ENCODE measurements at regions not wholly inside any gene's neighbourhood (a gene's known extent, or its start where the extent isn't known, plus 50 kb on each side); places are given as distances from the start of the nearest gene placed in this dataset.

DNA sequence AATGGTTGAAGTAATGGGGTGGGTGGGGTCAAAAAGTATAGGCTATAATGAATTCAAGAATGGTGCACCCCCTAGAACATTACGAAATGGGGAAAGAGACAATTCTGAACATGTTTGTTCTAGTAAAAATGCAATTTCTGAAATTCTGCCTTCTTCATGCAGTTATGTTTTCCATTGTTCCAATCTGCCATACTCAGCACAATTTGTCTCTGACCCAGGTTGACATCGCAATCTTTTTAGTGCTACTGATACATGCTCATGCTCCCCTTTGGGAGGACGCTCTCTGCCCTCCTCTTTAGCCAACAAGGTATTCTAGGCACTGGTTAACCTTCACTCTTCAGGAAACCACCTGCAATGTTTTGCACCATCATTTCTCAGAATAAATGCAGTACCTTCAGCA, 1303.9 kb upstream of the PIK3C3 start:
- TF ChIP-seq, protein P1, sequence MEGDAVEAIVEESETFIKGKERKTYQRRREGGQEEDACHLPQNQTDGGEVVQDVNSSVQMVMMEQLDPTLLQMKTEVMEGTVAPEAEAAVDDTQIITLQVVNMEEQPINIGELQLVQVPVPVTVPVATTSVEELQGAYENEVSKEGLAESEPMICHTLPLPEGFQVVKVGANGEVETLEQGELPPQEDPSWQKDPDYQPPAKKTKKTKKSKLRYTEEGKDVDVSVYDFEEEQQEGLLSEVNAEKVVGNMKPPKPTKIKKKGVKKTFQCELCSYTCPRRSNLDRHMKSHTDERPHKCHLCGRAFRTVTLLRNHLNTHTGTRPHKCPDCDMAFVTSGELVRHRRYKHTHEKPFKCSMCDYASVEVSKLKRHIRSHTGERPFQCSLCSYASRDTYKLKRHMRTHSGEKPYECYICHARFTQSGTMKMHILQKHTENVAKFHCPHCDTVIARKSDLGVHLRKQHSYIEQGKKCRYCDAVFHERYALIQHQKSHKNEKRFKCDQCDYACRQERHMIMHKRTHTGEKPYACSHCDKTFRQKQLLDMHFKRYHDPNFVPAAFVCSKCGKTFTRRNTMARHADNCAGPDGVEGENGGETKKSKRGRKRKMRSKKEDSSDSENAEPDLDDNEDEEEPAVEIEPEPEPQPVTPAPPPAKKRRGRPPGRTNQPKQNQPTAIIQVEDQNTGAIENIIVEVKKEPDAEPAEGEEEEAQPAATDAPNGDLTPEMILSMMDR (IDR thresholded peaks at IDR 0.05; ENCODE audit: extremely low read depth, insufficient read depth, missing control alignments) = no peak
- in situ Hi-C loops (cut with MboI; ENCODE audit: low pct_unique_long_range_greater_than_20kb, low sequenced_read_pairs, unreplicated experiment) = no loop called here
- DNase-seq (ENCODE audit: low spot score) = no peak

DNA sequence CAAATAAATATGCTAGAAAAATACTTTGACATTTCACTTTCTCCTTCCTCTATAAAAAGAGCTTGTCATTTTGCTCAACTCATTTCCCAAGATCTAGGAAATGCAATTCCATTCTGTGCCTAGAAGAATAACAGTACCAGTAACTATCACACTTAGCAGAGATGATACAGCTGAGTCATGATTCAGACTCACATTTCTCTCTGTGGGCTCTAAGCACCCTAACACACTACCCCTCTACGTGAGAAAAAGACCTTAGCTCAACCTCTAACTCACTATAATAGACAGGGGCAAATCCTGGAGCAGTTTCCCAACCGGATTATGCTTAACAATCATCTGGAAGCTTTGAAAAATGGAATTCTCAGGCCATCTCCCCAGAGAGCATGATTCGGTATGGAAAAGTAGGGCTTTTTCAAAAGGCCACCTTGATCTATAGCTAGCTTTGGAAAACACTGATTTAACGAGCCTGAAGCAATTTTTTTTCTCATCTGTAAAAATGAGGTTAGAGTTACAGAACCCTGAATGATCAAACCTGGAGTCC, 1312.3 kb upstream of the PIK3C3 start:
- TF ChIP-seq, protein P1 (IDR thresholded peaks at IDR 0.05; ENCODE audit: extremely low read depth, insufficient read depth, missing control alignments) = no peak
- DNase-seq (ENCODE audit: low spot score) = no peak
- in situ Hi-C loops (cut with MboI; ENCODE audit: low pct_unique_long_range_greater_than_20kb, low sequenced_read_pairs, unreplicated experiment) = no loop called here

DNA sequence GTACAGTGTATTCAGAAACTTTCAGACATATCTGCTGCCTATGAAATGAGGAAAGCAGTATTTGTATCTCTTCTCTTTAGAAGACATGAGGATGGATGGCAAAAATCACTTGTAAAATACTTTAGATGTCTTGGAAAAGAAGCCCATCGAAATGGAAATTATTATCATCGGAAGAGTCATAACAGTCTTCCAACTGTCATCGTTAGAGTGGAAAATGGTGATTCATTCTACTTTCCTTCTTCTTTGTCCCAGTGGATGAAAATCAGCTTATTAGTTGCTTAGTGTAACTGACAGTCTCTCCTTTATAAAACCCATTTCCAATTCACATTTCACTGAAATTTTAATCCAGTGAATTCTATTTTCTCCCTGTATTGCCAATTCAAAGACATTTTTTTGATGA, 1323.7 kb upstream of the PIK3C3 start:
- TF ChIP-seq, protein P1 (IDR thresholded peaks at IDR 0.05; ENCODE audit: extremely low read depth, insufficient read depth, missing control alignments) = no peak
- DNase-seq (ENCODE audit: low spot score) = no peak
- in situ Hi-C loops (cut with MboI; ENCODE audit: low pct_unique_long_range_greater_than_20kb, low sequenced_read_pairs, unreplicated experiment) = no loop called here

DNA sequence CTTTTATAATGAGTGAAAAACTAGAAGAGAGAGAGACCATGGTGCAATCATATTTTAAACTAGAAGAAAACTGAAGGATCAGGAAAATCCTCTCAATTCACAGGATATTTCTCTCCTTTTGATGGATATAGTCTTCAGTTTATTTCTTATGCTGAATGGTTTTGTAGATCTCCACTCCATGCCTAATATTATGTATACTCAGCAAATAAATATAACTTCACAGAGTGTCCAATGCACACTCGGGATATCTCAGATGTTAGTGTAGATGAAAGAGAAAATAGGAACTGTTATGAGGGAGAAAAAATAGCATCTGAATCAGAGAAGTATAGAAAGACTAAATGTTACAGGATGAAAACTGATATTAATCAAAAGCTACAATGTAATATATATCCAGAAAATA, 1324.5 kb upstream of the PIK3C3 start:
- TF ChIP-seq, protein P1 (IDR thresholded peaks at IDR 0.05; ENCODE audit: extremely low read depth, insufficient read depth, missing control alignments) = no peak
- no peak for DNase-seq (ENCODE audit: low spot score)
- in situ Hi-C loops (cut with MboI; ENCODE audit: low pct_unique_long_range_greater_than_20kb, low sequenced_read_pairs, unreplicated experiment) = no loop called here

DNA sequence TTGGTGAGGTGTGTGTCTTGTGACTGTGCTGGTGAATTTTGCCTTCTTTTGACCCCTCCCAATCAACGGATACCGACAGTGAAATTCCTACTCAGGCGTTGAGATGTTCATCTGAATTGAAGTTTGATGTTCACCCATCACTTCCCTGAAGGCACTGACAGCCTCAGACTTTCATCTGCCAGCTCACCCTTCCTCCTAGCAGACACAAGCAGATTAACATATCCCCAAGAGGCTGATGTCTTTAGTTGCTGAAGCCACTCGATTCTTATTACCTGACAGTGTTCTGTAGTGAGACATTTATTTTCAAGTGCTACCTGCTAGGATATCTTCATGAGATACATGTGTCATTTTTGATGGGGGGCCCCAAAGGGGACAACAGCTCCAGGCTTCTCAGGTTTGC, 1330.1 kb upstream of the PIK3C3 start:
- TF ChIP-seq, protein P1 (IDR thresholded peaks at IDR 0.05; ENCODE audit: extremely low read depth, insufficient read depth, missing control alignments) = no peak
- DNase-seq (ENCODE audit: low spot score) = no peak
- in situ Hi-C loops (cut with MboI; ENCODE audit: low pct_unique_long_range_greater_than_20kb, low sequenced_read_pairs, unreplicated experiment) = no loop called here

DNA sequence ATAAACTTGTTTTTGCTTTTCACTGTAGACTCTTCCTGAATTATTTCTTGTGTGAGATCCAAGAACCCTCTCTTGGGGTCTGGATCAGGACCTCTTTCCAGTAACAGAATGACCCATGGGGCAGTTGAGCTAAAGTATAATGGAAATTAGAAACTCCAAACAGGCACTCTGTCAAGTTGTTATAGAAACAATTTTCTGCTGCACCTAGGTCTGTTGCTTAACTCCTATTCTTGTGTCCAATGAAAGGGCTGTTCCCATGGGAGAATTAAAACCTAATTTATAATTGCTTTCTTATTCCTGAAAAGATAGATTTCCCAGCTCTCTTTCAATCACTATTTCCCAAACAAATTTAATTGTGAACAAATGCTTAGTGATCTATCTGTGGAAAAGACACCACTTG, 1341.3 kb upstream of the PIK3C3 start:
- in situ Hi-C loops (cut with MboI; ENCODE audit: low pct_unique_long_range_greater_than_20kb, low sequenced_read_pairs, unreplicated experiment) = no loop called here
- no peak for DNase-seq (ENCODE audit: low spot score)
- TF ChIP-seq, protein P1 (IDR thresholded peaks at IDR 0.05; ENCODE audit: extremely low read depth, insufficient read depth, missing control alignments) = no peak

DNA sequence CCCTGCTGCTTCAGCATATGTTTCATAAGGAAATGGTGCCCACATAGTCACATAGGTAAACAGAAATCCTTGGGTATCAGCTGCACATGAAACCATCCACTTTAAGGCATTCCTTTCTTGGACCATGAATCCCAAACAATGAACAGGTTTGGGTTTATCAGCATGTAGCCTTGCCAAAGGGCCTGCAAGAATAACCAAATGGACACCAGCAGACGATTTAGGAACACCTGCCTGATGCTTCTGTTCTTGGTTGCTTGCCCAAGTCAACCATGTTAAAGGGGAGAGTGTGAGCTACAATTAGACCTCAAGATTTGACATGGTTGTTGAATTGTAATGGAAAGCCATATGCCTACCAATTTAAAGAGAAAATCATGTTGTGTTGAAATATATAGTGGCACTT, 1342.7 kb upstream of the PIK3C3 start:
- in situ Hi-C loops (cut with MboI; ENCODE audit: low pct_unique_long_range_greater_than_20kb, low sequenced_read_pairs, unreplicated experiment) = no loop called here
- TF ChIP-seq, protein P1 (IDR thresholded peaks at IDR 0.05; ENCODE audit: extremely low read depth, insufficient read depth, missing control alignments) = no peak
- no peak for DNase-seq (ENCODE audit: low spot score)
